SK-N-SH (cell line): ENCODE measurements at regions not wholly inside any gene's neighbourhood (a gene's known extent, or its start where the extent isn't known, plus 50 kb on each side); places are given as distances from the start of the nearest gene placed in this dataset.

Experiments used
- MAX ChIP-seq: IDR thresholded peaks from 2 replicates; pipeline ENCODE4 v1.4.0; 2012; ENCODE audit warnings: low read depth
- TF ChIP-seq, protein P1 (sequence below): fragments of 150-350 bp; IDR thresholded peaks from 2 replicates; pipeline ENCODE4 v1.6.1; 2016; ENCODE audit warnings: mild to moderate bottlenecking, low read depth, low read length

- TF ChIP-seq, protein P1, sequence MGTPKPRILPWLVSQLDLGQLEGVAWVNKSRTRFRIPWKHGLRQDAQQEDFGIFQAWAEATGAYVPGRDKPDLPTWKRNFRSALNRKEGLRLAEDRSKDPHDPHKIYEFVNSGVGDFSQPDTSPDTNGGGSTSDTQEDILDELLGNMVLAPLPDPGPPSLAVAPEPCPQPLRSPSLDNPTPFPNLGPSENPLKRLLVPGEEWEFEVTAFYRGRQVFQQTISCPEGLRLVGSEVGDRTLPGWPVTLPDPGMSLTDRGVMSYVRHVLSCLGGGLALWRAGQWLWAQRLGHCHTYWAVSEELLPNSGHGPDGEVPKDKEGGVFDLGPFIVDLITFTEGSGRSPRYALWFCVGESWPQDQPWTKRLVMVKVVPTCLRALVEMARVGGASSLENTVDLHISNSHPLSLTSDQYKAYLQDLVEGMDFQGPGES: no peak
- no peak for TF ChIP-seq MAX
These were observed 783.0 kb downstream of the TMEM121 start for GRCh38 chr14:106309423-106309822.
